Breast epithelium (tissue), 3 donors: ENCODE measurements at regions not wholly inside any gene's neighbourhood (a gene's known extent, or its start where the extent isn't known, plus 50 kb on each side); places are given as distances from the start of the nearest gene placed in this dataset.
"Not testable (repeated sequence)": the region's sequence is repeated elsewhere in the genome, so short reads cannot be mapped to it uniquely, and the experiment has no call there.

Experiments used
- POLR2A ChIP-seq: fragments of 450-650 bp; IDR thresholded peaks from one replicate; pipeline ENCODE4 v1.6.1; 2016; ENCODE audit warnings: antibody characterized with exemption, mild to moderate bottlenecking, moderate library complexity
- POLR2AphosphoS5 ChIP-seq, 3 donors: sonication (generic); formaldehyde crosslinking; IDR thresholded peaks; one replicate each; pipeline ENCODE4 v1.6.1; 2017; ENCODE audit warnings: antibody characterized with exemption in 3 of 3
- TF ChIP-seq, protein P1 (sequence below), 3 donors: fragments of 450-650 bp; IDR thresholded peaks; one replicate each; pipeline ENCODE4 v1.5.1; 2016 to 2017; ENCODE audit warnings: antibody characterized with exemption in 3 of 3, mild to moderate bottlenecking in 3 of 3, moderate library complexity in 3 of 3

GRCh38 chr4:30215973-30216372 is 504.2 kb upstream of the PCDH7 start:
- TF ChIP-seq POLR2AphosphoS5 (IDR thresholded peaks at IDR 0.05); POLR2A: not testable (repeated sequence)
- TF ChIP-seq, protein P1, sequence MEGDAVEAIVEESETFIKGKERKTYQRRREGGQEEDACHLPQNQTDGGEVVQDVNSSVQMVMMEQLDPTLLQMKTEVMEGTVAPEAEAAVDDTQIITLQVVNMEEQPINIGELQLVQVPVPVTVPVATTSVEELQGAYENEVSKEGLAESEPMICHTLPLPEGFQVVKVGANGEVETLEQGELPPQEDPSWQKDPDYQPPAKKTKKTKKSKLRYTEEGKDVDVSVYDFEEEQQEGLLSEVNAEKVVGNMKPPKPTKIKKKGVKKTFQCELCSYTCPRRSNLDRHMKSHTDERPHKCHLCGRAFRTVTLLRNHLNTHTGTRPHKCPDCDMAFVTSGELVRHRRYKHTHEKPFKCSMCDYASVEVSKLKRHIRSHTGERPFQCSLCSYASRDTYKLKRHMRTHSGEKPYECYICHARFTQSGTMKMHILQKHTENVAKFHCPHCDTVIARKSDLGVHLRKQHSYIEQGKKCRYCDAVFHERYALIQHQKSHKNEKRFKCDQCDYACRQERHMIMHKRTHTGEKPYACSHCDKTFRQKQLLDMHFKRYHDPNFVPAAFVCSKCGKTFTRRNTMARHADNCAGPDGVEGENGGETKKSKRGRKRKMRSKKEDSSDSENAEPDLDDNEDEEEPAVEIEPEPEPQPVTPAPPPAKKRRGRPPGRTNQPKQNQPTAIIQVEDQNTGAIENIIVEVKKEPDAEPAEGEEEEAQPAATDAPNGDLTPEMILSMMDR (IDR thresholded peaks at IDR 0.05), result not testable (repeated sequence)
